ENCODE measurements at regions not wholly inside any gene's neighbourhood (a gene's known extent, or its start where the extent isn't known, plus 50 kb on each side); places are given as distances from the start of the nearest gene placed in this dataset.
"Not testable (repeated sequence)": the region's sequence is repeated elsewhere in the genome, so short reads cannot be mapped to it uniquely, and the experiment has no call there.

- Mint-ChIP-seq H3K27me3 (ENCODE audit: low read depth) (no peaks in the 10 kb centered on the region), H3K9me3 (peaks cover 21% of the 10 kb centered on the region), H3K36me3 (ENCODE audit: low read depth) (no peaks in the 10 kb centered on the region), H3K27ac (no peak overlapping the region), H3K4me1 (ENCODE audit: low read depth) (no peaks in the 10 kb centered on the region), H3K4me3 (no peak overlapping the region)
Measured at GRCh38 chr2:144747571-144747970, 227.7 kb upstream of the ZEB2 start.

GRCh38 chr2:144745424-144745823, 225.5 kb upstream of the ZEB2 start:
- H3K9me3 Mint-ChIP-seq, result peaks cover 21% of the 10 kb centered on the region
- H3K4me3 Mint-ChIP-seq, result no peak overlapping the region
- no peaks in the 10 kb centered on the region for H3K36me3 Mint-ChIP-seq (ENCODE audit: low read depth)
- no peaks in the 10 kb centered on the region for H3K27me3 Mint-ChIP-seq (ENCODE audit: low read depth)
- H3K27ac Mint-ChIP-seq, result no peak overlapping the region
- no peaks in the 10 kb centered on the region for H3K4me1 Mint-ChIP-seq (ENCODE audit: low read depth)

GRCh38 chr2:144738749-144739148, 218.8 kb upstream of the ZEB2 start:
- no peaks in the 10 kb centered on the region for H3K36me3 Mint-ChIP-seq (ENCODE audit: low read depth)
- H3K4me3 Mint-ChIP-seq, result no peak overlapping the region
- H3K27ac Mint-ChIP-seq, result no peak overlapping the region
- H3K4me1 Mint-ChIP-seq (ENCODE audit: low read depth), result no peaks in the 10 kb centered on the region
- H3K27me3 Mint-ChIP-seq (ENCODE audit: low read depth), result no peaks in the 10 kb centered on the region
- H3K9me3 Mint-ChIP-seq, result no peaks in the 10 kb centered on the region

GRCh38 chr2:144730711-144731110, 210.8 kb upstream of the ZEB2 start:
- Mint-ChIP-seq H3K9me3 (no peaks in the 10 kb centered on the region), H3K27ac (no peak overlapping the region), H3K4me1 (ENCODE audit: low read depth) (no peaks in the 10 kb centered on the region), H3K27me3 (ENCODE audit: low read depth) (no peaks in the 10 kb centered on the region), H3K36me3 (ENCODE audit: low read depth) (no peaks in the 10 kb centered on the region), H3K4me3 (no peak overlapping the region)

GRCh38 chr2:144724460-144724859, 204.5 kb upstream of the ZEB2 start:
- not testable (repeated sequence) for H3K4me1 Mint-ChIP-seq (ENCODE audit: low read depth); H3K36me3 Mint-ChIP-seq (ENCODE audit: low read depth)

GRCh38 chr2:144718376-144718775, 198.5 kb upstream of the ZEB2 start:
- Mint-ChIP-seq H3K36me3 (ENCODE audit: low read depth) (no peaks in the 10 kb centered on the region), H3K4me3 (no peak overlapping the region), H3K27ac (no peak overlapping the region), H3K4me1 (ENCODE audit: low read depth) (no peaks in the 10 kb centered on the region), H3K27me3 (ENCODE audit: low read depth) (no peaks in the 10 kb centered on the region), H3K9me3 (peaks cover 17% of the 10 kb centered on the region)

More at GRCh38 chr2:144724460-144724859, 204.5 kb upstream of the ZEB2 start:
- not testable (repeated sequence) for H3K9me3 Mint-ChIP-seq; H3K4me3 Mint-ChIP-seq; H3K27me3 Mint-ChIP-seq (ENCODE audit: low read depth); H3K27ac Mint-ChIP-seq

- H3K4me3 Mint-ChIP-seq, result no peak overlapping the region
- H3K27ac Mint-ChIP-seq, result no peak overlapping the region
- no peaks in the 10 kb centered on the region for H3K4me1 Mint-ChIP-seq (ENCODE audit: low read depth)
- H3K9me3 Mint-ChIP-seq, result peaks cover 17% of the 10 kb centered on the region
- no peaks in the 10 kb centered on the region for H3K36me3 Mint-ChIP-seq (ENCODE audit: low read depth)
- H3K27me3 Mint-ChIP-seq (ENCODE audit: low read depth), result no peaks in the 10 kb centered on the region
Measured at GRCh38 chr2:144715992-144716391, 196.1 kb upstream of the ZEB2 start.

GRCh38 chr2:144713410-144713809, 193.5 kb upstream of the ZEB2 start:
- Mint-ChIP-seq H3K27me3 (ENCODE audit: low read depth) (no peaks in the 10 kb centered on the region), H3K9me3 (peaks cover 12% of the 10 kb centered on the region), H3K4me3 (no peak overlapping the region), H3K27ac (no peak overlapping the region), H3K36me3 (ENCODE audit: low read depth) (no peaks in the 10 kb centered on the region), H3K4me1 (ENCODE audit: low read depth) (no peaks in the 10 kb centered on the region)

- Mint-ChIP-seq H3K4me3 (no peak overlapping the region), H3K9me3 (peaks cover 3% of the 10 kb centered on the region), H3K27me3 (ENCODE audit: low read depth) (no peaks in the 10 kb centered on the region), H3K4me1 (ENCODE audit: low read depth) (no peaks in the 10 kb centered on the region), H3K27ac (no peak overlapping the region), H3K36me3 (ENCODE audit: low read depth) (no peaks in the 10 kb centered on the region)
Measured at GRCh38 chr2:144712550-144712940, 192.6 kb upstream of the ZEB2 start.

GRCh38 chr2:144711630-144712549, 192.0 kb upstream of the ZEB2 start:
- H3K9me3 Mint-ChIP-seq, result no peaks in the 10 kb centered on the region
- H3K27ac Mint-ChIP-seq, result no peak overlapping the region
- H3K36me3 Mint-ChIP-seq (ENCODE audit: low read depth), result no peaks in the 10 kb centered on the region

GRCh38 chr2:144711084-144711483, 191.2 kb upstream of the ZEB2 start:
- Mint-ChIP-seq H3K4me3 (no peak overlapping the region), H3K27ac (no peak overlapping the region), H3K27me3 (ENCODE audit: low read depth) (peaks cover 3% of the 10 kb centered on the region), H3K4me1 (ENCODE audit: low read depth) (no peaks in the 10 kb centered on the region), H3K9me3 (no peaks in the 10 kb centered on the region), H3K36me3 (ENCODE audit: low read depth) (no peaks in the 10 kb centered on the region)

More at GRCh38 chr2:144711630-144712549, 192.0 kb upstream of the ZEB2 start:
- no peaks in the 10 kb centered on the region for H3K4me1 Mint-ChIP-seq (ENCODE audit: low read depth)
- H3K4me3 Mint-ChIP-seq, result no peak overlapping the region
- H3K27me3 Mint-ChIP-seq (ENCODE audit: low read depth), result peaks cover 3% of the 10 kb centered on the region

- H3K9me3 Mint-ChIP-seq, result no peaks in the 10 kb centered on the region
- H3K27ac Mint-ChIP-seq, result no peak overlapping the region
- H3K36me3 Mint-ChIP-seq (ENCODE audit: low read depth), result no peaks in the 10 kb centered on the region
- H3K4me3 Mint-ChIP-seq, result no peak overlapping the region
- no peaks in the 10 kb centered on the region for H3K4me1 Mint-ChIP-seq (ENCODE audit: low read depth)
- peaks cover 12% of the 10 kb centered on the region for H3K27me3 Mint-ChIP-seq (ENCODE audit: low read depth)
Measured at GRCh38 chr2:144708626-144709025, 188.7 kb upstream of the ZEB2 start.

GRCh38 chr2:144707736-144708326, 187.9 kb upstream of the ZEB2 start:
- no peaks in the 10 kb centered on the region for H3K36me3 Mint-ChIP-seq (ENCODE audit: low read depth)
- no peak overlapping the region for H3K27ac Mint-ChIP-seq
- H3K4me3 Mint-ChIP-seq, result no peak overlapping the region
- H3K4me1 Mint-ChIP-seq (ENCODE audit: low read depth), result no peaks in the 10 kb centered on the region
- peaks cover 15% of the 10 kb centered on the region for H3K27me3 Mint-ChIP-seq (ENCODE audit: low read depth)
- H3K9me3 Mint-ChIP-seq, result no peaks in the 10 kb centered on the region

- no peaks in the 10 kb centered on the region for H3K4me1 Mint-ChIP-seq (ENCODE audit: low read depth)
- H3K36me3 Mint-ChIP-seq (ENCODE audit: low read depth), result no peaks in the 10 kb centered on the region
- H3K4me3 Mint-ChIP-seq, result no peak overlapping the region
- H3K27me3 Mint-ChIP-seq (ENCODE audit: low read depth), result peaks cover 15% of the 10 kb centered on the region
- no peak overlapping the region for H3K27ac Mint-ChIP-seq
- H3K9me3 Mint-ChIP-seq, result no peaks in the 10 kb centered on the region
Measured at GRCh38 chr2:144706647-144707046, 186.7 kb upstream of the ZEB2 start.

Data from T-helper 1 cell treated with Interleukin-12 subunit alpha and Interleukin-12 subunit beta and Interleukin-4 antibody, amounts not matched to agents 30 μg/mL and 1 μg/mL, for 36 hours (primary cell).